ENCODE measurements at regions not wholly inside any gene's neighbourhood (a gene's known extent, or its start where the extent isn't known, plus 50 kb on each side); places are given as distances from the start of the nearest gene placed in this dataset.

GRCh38 chr4:25981749-25982148, 67.7 kb downstream of the SMIM20 start:
- CTCF ChIA-PET (ENCODE audit: partially characterized antibody) = interaction anchor here (1.0 to 3.1 kb wide), 6 partner anchors 14 to 349 kb away, joined by 3 to 18 read pairs (median 4); no protein-coding TSS in a partner anchor
- no peak overlapping the region for H2BK12ac ChIP-seq (ENCODE audit: low read depth, low read length)
- TF ChIP-seq POLR2AphosphoS5 (IDR thresholded peaks at IDR 0.05; ENCODE audit: low read depth, low read length) = no peak
- TF ChIP-seq KDM1A (IDR thresholded peaks at IDR 0.05; ENCODE audit: borderline replicate concordance, low read length) = no peak

More at GRCh38 chr4:25981749-25982148, 67.7 kb downstream of the SMIM20 start:
- Histone ChIP-seq H3K27ac (ENCODE audit: low read depth, low read length) (no peak overlapping the region), H2BK20ac (ENCODE audit: low read length) (no peak overlapping the region), H3K23ac (ENCODE audit: insufficient read length) (no peak overlapping the region), H3K18ac (ENCODE audit: extremely low read depth, low read length) (no peak overlapping the region), H2AFZ (ENCODE audit: low read length) (no peak overlapping the region), H3K23me2 (ENCODE audit: low read depth, low read length) (no peaks in the 10 kb centered on the region), H3K4me2 (ENCODE audit: insufficient read depth in 1 of 2, low read depth in 2 of 2, low read length in 2 of 2) (no peak overlapping the region), H2BK5ac (ENCODE audit: low read depth, low read length) (no peak overlapping the region), H3K27me3 (replicated peaks in 1 of 4; ENCODE audit: control insufficient read depth in 3 of 4, extremely low read depth in 1 of 4, insufficient read depth in 3 of 4, low read length in 3 of 4) (no peaks in the 10 kb centered on the region), H3K36me3 (ENCODE audit: control insufficient read depth in 2 of 4, insufficient read depth in 4 of 4, low read length in 3 of 4) (no peaks in the 10 kb centered on the region), H4K5ac (ENCODE audit: insufficient read length, low read depth, low read length) (no peak overlapping the region), H2AK5ac (ENCODE audit: low read depth, low read length) (no peak overlapping the region), H4K20me1 (replicated peaks in 1 of 2; ENCODE audit: control insufficient read depth in 1 of 2, insufficient read depth in 2 of 2, low read length in 2 of 2) (no peaks in the 10 kb centered on the region), H3K9me3 (ENCODE audit: insufficient read depth in 2 of 2, low read depth in 1 of 2, low read length in 1 of 2) (no peaks in the 10 kb centered on the region), H3K4me1 (replicated peaks in 1 of 4; ENCODE audit: control insufficient read depth in 3 of 4, insufficient read depth in 4 of 4, low read length in 3 of 4) (peaks cover 0 to 8% (median 2%) of the 10 kb centered on the region in 4 experiments; a peak in 5 of 7 replicates), H3K79me2 (ENCODE audit: control insufficient read depth in 1 of 2, insufficient read depth in 2 of 2, low read length in 2 of 2) (no peaks in the 10 kb centered on the region), H3K56ac (replicated peaks; ENCODE audit: insufficient read length, low read depth, low read length) (no peak overlapping the region), H2BK15ac (ENCODE audit: low read length) (no peak overlapping the region), H3K4ac (replicated peaks; ENCODE audit: insufficient read length, low read depth, low read length) (no peak overlapping the region), H3K9ac (replicated peaks in 1 of 4; ENCODE audit: extremely low read depth in 1 of 4, low read depth in 3 of 4, low read length in 3 of 4) (no peak overlapping the region), H4K8ac (ENCODE audit: extremely low read depth, insufficient read depth, low read length) (no peak overlapping the region), H2BK120ac (replicated peaks; ENCODE audit: low read depth, low read length) (no peak overlapping the region), H3K4me3 (ENCODE audit: extremely low read depth in 1 of 4, insufficient read depth in 2 of 4, low read depth in 3 of 4, low read length in 4 of 4) (no peak overlapping the region), H3K14ac (ENCODE audit: insufficient read length) (no peak overlapping the region), H4K91ac (replicated peaks; ENCODE audit: insufficient read length, low read length) (no peak overlapping the region), H3K79me1 (ENCODE audit: low read depth, low read length) (no peaks in the 10 kb centered on the region)
- whole genome bisulfite sequencing, 2 experiments (ENCODE audit: extremely low coverage in 1 of 2, insufficient coverage in 1 of 2, insufficient read length in 1 of 2, insufficient replicate concordance in 2 of 2, low coverage in 1 of 2, low lambda C conversion rate in 2 of 2, missing lambda C conversion rate in 1 of 2) = 94% methylated on average over 3 of the region's 3 CpGs; no CpG with 5 or more reads in 1 of the 2 experiments
- POLR2A ChIA-PET (ENCODE audit: partially characterized antibody) = interaction anchor here (0.6 to 2.0 kb wide), 2 partner anchors 48 to 327 kb away, joined by 3 to 6 read pairs; no protein-coding TSS in a partner anchor
- DNase-seq (ENCODE audit: low read depth in 1 of 2, low spot score in 2 of 2) (no peak), FAIRE-seq (no peak)

All from H1 (cell line).